NT2/D1 (cell line): ENCODE measurements at regions not wholly inside any gene's neighbourhood (a gene's known extent, or its start where the extent isn't known, plus 50 kb on each side); places are given as distances from the start of the nearest gene placed in this dataset.

Experiments used
- SUZ12 ChIP-seq: IDR thresholded peaks from 2 replicates; pipeline ENCODE4 v1.6.1; 2011; ENCODE audit not compliant: insufficient read length, insufficient read depth; ENCODE audit errors: extremely low read depth
- YY1 ChIP-seq: IDR thresholded peaks from 2 replicates; pipeline ENCODE4 v1.6.1; 2011; ENCODE audit not compliant: insufficient read length, insufficient read depth
- ZNF274 ChIP-seq: IDR thresholded peaks from 2 replicates; pipeline ENCODE4 v1.6.1; 2011; ENCODE audit warnings: mild to moderate bottlenecking, low read depth, low read length

DNA sequence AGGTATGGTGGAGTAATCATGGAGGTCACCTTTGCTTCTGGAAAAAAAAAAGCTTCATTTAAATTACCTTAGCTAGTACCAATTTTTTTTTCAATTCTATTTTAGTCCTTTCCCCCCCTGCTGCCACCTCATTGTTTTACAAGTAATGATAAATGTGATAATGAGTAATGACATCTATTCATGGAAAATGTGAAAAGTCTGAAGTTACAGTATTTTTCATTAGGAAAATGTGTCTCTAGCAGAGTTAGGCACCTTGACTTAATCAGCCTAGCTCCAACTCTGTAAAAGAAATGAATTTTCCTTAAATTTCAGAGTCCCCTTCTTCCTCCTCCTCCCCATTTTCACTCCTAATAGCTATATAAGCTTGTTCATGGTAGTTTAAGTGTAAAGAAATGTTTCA lies 204.9 kb upstream of the USP25 start:
- TF ChIP-seq SUZ12: no peak
- TF ChIP-seq YY1: no peak
- no peak for TF ChIP-seq ZNF274
